22Rv1 (cell line): ENCODE measurements at regions not wholly inside any gene's neighbourhood (a gene's known extent, or its start where the extent isn't known, plus 50 kb on each side); places are given as distances from the start of the nearest gene placed in this dataset.

Source experiments
- CTCF ChIP-seq: fragments of 450-650 bp; IDR thresholded peaks from 2 replicates; pipeline ENCODE4 v1.5.1; 2017; ENCODE audit warnings: mild to moderate bottlenecking
- ZFX ChIP-seq: fragments of 450-650 bp; IDR thresholded peaks from 2 replicates; pipeline ENCODE4 v1.6.1; 2017; ENCODE audit warnings: antibody characterized with exemption, borderline replicate concordance

DNA sequence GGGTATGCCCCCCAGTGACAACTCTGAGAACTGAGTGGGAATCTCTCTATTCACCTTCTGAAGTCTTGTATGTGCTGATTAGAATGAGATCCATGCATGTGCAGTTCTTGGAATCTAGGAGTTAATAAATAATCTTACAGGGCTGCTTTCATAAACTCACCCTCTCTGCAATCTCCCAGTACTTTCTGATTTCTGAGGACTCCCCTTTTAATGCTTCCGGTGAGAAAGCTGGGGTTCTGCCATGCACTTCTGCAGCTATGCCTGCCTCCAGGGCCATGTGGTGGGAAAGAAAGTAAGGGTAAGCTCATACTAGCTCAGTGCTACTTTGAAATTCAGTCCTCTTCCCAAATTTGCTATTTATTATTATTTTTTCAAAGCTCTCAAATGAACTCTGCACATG, 432.9 kb downstream of the MTX2 start:
- TF ChIP-seq CTCF: no peak
- TF ChIP-seq ZFX: no peak
